Upper lobe of left lung (tissue), 4 donors: ENCODE measurements at regions not wholly inside any gene's neighbourhood (a gene's known extent, or its start where the extent isn't known, plus 50 kb on each side); places are given as distances from the start of the nearest gene placed in this dataset.

Experiments used
- EP300 ChIP-seq, 4 donors: sonication (generic); formaldehyde crosslinking; IDR thresholded peaks; one replicate each; pipeline ENCODE4 v1.5.1; 2017; ENCODE audit warnings: antibody characterized with exemption in 4 of 4, control low read depth in 2 of 4
- POLR2A ChIP-seq, 4 donors: fragments of 450-650 bp; IDR thresholded peaks; one replicate each; pipeline ENCODE4 v1.5.1; 2016 to 2017; ENCODE audit warnings: antibody characterized with exemption in 4 of 4, mild to moderate bottlenecking in 2 of 4
- POLR2AphosphoS5 ChIP-seq, 2 donors: sonication (generic); formaldehyde crosslinking; IDR thresholded peaks; one replicate each; pipeline ENCODE4 v1.5.1; 2017; ENCODE audit warnings: antibody characterized with exemption in 2 of 2
- TF ChIP-seq, protein P1 (sequence below), 6 experiments: fragments of 450-650 bp in 4 of 6; fragments of 200-600 bp in 2 of 6; sonication (generic) in 2 of 6; IDR thresholded peaks; one replicate each; pipeline ENCODE4 v1.5.1; 2016 to 2019; ENCODE audit warnings: antibody characterized with exemption in 6 of 6

DNA sequence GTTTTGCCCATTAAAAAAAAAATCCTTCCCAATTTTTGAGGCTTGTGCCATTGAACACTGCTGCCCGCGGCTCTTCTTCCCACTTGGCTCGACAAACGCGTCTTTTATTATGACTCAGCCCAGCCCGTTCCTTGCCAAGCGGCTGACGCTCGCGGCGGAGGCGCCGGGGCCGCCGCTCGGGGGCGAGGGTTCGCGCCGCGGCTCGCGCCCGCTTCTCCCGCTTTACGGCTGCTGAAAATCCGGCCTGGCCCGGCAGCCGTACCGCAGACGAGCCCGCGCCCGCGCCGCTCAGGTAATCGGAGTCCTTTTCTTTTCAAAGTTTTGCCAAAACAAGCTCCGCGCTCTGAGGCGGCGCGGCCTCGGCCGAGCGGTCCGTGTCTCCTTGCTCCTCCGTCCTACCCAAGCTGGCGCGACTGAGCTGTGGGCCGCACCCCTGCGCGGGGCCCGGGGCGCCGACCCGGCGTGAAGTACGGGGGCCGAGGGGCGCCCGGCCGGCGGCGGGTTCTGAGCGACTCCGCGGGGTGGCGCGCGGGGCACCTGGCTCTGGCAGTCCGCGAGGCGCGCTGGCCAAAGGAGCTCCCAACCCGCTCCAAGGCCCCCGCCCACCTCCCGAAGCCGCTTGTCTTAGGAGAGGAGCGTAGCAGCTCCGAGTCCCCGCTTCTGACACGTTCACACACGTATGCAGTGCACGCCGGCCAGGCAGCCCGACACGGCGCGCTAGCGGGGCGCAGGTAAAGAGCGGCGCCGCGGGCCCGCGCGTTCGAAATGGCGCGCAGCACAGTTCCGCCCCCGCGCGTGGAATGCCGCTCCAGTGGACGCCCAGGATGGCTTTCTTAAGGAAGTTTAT lies 418.2 kb upstream of the NAALADL2 start:
- TF ChIP-seq, protein P1, sequence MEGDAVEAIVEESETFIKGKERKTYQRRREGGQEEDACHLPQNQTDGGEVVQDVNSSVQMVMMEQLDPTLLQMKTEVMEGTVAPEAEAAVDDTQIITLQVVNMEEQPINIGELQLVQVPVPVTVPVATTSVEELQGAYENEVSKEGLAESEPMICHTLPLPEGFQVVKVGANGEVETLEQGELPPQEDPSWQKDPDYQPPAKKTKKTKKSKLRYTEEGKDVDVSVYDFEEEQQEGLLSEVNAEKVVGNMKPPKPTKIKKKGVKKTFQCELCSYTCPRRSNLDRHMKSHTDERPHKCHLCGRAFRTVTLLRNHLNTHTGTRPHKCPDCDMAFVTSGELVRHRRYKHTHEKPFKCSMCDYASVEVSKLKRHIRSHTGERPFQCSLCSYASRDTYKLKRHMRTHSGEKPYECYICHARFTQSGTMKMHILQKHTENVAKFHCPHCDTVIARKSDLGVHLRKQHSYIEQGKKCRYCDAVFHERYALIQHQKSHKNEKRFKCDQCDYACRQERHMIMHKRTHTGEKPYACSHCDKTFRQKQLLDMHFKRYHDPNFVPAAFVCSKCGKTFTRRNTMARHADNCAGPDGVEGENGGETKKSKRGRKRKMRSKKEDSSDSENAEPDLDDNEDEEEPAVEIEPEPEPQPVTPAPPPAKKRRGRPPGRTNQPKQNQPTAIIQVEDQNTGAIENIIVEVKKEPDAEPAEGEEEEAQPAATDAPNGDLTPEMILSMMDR (IDR thresholded peaks at IDR 0.05), result peak in 3 of 6 experiments; percentile 3 to 29 (median 24)
- peak in 2 of 4 donors; percentile 57 to 64 for TF ChIP-seq POLR2A (IDR thresholded peaks at IDR 0.05)
- TF ChIP-seq POLR2AphosphoS5 (IDR thresholded peaks at IDR 0.05), result peak; percentile 5 to 30
- no peak for TF ChIP-seq EP300 (IDR thresholded peaks at IDR 0.05)
